ENCODE measurements at regions not wholly inside any gene's neighbourhood (a gene's known extent, or its start where the extent isn't known, plus 50 kb on each side); places are given as distances from the start of the nearest gene placed in this dataset.

Small RNA genes in the stretch of these regions (small RNA-seq; reads per million reads assigned to genes)
- gene RF00003 (0.50 reads per million, percentile 47 among the genes with 10 or more reads in this experiment), gene RNVU1-4 (0.35 reads per million, percentile 23 among the genes with 10 or more reads in this experiment)

Data from urinary bladder (tissue), 1 donor.